ENCODE measurements at regions not wholly inside any gene's neighbourhood (a gene's known extent, or its start where the extent isn't known, plus 50 kb on each side); places are given as distances from the start of the nearest gene placed in this dataset.

DNA sequence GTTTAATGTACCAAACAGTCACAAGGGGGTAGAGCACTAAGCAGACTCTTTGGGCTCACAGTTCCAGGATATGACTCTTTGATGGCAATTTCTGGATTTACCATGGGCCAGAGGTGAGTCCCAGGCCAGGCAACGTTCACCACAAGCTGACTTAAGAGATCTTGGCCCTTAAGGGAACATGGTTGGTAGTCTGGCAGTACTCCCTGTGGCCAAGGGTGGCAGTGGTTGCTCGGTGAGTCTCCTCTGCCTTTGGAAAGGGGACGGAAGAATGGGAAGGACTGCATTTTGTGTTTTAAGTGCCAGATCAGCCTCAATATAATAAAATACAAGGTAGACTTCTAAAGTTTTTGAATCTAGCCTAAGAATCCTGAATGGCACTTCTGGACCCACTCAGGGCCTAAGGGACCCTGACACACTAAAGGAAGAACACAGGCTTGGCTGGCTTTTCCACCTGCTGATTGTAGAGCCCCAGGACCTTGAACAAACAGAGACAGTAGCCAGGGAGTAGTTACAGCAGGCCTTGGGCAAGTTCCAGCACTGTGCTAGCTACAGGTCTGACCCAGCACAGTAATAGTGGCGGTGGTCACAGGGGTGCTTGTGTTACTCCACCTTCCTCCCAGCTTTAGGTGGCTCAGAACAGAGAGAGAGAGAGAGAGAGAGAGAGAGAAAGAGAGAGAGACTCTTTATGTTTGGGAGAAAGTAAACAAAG lies 730.7 kb upstream of the ALCAM start:
- DNase-seq (ENCODE audit: low spot score) (no peak), ATAC-seq (no peak)

DNA sequence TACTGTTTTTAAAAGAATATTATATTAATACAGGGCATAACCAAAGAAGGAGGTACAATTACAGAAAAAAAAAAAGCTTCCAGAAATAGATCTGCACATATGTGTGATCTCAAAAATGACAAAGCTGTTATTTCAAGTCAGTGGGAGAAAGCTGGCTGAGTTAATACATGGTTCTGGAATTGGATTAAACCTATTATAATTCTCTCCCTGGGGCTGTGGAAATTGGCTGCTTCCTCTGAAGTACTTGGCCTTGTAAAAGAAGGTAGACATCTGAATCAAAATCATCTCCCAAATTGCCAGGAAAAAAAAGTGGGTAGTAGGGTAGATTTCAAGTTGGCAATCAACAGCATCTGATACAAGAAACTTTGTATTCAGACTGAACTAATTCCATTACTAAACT lies 723.9 kb upstream of the ALCAM start:
- DNase-seq (ENCODE audit: low spot score) (no peak), ATAC-seq (no peak)

DNA sequence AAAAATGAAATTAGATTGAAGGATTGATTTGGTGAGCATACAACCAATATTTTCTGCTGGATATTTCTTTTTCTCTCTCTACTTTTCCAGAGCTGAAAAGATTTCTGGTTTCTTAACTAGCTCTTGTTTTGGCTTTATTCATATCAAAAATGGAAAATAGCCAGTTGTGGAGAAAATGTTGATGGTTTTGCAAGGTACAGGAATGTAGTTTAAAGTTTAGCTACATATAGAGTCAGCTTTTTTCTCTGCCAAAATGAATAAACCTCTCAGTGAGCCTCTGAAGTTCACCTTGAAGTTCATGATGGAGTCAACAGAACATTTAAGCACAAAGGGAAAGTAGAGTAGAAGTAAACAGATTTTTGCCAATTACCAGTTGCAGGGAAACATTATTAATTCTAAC lies 720.5 kb upstream of the ALCAM start:
- DNase-seq (ENCODE audit: low spot score) = no peak

DNA sequence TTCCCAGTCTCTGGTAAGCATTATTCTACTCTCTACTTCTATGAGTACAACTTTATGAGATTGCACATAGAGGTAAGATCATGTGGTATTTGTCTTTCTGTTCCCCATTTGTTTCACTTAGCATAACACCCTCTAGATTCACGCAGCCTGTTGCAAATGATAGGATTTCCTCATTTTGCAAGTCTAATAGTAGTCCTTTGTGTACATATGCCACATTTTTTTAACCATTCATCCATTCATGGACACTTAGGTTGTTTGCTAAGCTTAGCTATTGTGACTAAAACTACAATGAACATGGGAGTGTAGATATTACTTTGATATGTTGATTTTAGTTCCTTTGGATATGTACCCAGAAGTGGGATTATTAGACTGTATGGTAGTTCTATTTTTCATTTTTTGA lies 717.9 kb upstream of the ALCAM start:
- ATAC-seq (no peak), DNase-seq (ENCODE audit: low spot score) (no peak)

More for the DNA sequence above, 720.5 kb upstream of the ALCAM start:
- no peak for ATAC-seq

- no peak for DNase-seq (ENCODE audit: low spot score)
- ATAC-seq = no peak
Observed at GRCh38 chr3:104669083-104669482, 697.6 kb upstream of the ALCAM start.

DNA sequence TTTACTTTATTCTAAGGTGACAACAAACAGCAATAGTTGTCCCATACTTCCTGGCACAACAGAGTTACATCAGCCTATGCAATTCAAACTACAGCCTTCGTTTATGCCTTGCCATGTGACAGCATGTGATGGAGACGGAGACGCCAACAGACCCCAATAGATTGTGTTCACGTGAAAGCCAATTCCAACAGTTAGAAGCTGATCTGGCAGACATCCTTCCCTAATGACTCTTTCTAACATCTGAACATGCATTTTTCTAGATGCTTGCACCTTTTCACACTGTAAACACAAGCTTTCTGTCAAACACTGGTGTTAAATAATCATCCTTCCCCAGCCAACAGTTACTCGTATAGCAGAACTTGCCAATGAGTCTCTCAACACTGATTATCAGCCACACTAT lies 694.4 kb upstream of the ALCAM start:
- ATAC-seq = no peak
- DNase-seq (ENCODE audit: low spot score) = no peak

DNA sequence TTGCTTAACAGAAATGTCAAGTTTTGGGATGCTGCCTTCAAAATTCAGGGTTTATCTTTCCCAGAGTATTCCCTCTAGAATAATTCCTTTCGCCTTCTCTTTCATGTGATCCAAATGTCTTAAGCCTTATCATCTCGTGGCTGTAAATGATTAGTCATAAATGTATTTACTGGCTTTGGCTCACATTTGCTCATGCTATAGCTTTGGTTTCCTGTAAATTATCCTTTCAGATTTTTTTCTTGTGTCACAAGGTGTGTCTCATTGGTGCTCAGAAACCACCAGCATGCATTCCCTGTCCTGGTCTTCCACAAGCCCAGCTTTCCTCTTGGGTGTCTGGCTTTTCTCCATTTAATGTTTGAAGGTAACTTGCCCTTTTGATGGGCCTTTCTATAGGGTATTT lies 692.7 kb upstream of the ALCAM start:
- ATAC-seq (no peak), DNase-seq (ENCODE audit: low spot score) (no peak)

DNA sequence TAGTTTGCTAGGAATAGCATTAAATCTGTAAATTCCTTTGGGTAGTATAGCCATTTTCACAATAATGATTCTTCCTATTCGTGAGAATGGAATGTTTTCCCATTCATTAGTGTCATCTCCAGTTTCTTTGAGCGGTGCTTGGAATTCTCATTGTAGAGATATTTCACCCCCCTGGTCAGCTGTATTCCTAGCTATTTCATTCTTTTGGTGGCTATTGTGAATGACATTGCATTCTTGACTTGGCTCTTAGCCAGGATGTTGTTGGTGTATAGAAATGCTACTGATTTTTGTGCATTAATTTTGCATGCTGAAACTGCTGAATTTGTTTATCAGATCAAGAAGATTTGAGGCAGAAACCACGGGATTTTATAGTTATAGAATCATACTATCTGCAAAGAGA lies 690.5 kb upstream of the ALCAM start:
- ATAC-seq (no peak), DNase-seq (ENCODE audit: low spot score) (no peak)

GRCh38 chr3:104677932-104678331 lies 688.8 kb upstream of the ALCAM start:
- DNase-seq (ENCODE audit: low spot score) = no peak
- no peak for ATAC-seq

DNA sequence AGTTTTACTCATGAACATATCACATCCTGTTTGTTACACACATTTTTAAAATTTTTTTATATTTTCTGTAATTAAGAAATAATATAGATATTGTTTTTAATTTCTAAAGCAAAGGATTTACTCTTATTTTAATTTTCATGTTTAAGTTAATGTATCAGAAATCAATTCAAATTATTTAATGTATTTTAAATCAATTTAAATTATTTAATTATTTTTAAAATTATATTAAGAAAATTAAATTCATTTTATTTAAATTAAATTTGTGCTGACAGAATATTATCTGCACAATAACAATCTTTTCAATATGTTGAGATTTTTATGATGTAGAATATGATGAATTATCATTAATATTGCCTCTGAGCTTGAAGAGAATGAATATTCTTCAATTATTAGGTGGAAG lies 681.2 kb upstream of the ALCAM start:
- DNase-seq (ENCODE audit: low spot score) = no peak
- no peak for ATAC-seq

DNA sequence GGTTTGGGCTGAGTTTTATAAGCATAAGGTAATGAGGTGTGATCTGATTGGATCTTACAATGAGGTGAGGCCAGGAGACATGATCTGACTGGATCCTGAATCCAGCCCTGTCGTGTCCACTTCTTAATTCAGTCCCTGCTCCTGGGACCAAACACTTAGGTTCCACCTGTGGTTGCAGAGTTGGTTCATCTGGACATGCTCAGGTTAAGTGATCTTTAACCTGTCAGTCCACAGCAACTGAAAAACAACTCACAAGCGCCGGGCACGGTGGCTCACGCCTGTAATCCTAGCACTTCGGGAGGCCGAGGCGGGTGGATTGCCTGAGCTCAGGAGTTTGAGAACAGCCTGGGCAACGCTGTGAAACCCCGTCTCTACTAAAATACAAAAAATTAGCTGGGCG lies 679.3 kb upstream of the ALCAM start:
- ATAC-seq = no peak
- no peak for DNase-seq (ENCODE audit: low spot score)

GRCh38 chr3:104696470-104696869 lies 670.2 kb upstream of the ALCAM start:
- ATAC-seq (no peak), DNase-seq (ENCODE audit: low spot score) (no peak)

DNA sequence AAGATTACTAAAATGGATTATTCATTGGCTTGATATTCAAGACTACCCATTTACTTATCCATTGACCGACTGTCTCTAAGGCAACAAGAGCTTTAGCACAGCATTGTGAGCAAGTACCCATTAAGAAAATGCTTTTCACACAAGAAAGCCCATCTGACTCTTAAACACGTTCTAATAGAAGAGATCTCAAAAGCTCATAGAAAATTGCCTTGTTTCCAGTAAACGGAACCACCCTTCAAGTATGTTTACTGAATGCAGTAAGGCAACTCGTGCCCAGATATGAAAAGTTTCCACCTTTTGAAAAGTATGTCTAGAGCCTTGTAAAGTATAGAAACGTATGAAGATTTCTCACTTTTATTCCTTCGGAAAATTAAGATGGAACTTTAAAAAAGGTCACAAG lies 655.3 kb upstream of the ALCAM start:
- ATAC-seq (no peak), DNase-seq (ENCODE audit: low spot score) (no peak)

- DNase-seq (ENCODE audit: low spot score) = no peak
- ATAC-seq = no peak
Observed at GRCh38 chr3:104715972-104716371, 650.7 kb upstream of the ALCAM start.

- no peak for DNase-seq (ENCODE audit: low spot score)
- ATAC-seq = no peak
Observed at GRCh38 chr3:104717828-104718196, 648.9 kb upstream of the ALCAM start.

GRCh38 chr3:104723000-104723399 lies 643.7 kb upstream of the ALCAM start:
- ATAC-seq = no peak

DNA sequence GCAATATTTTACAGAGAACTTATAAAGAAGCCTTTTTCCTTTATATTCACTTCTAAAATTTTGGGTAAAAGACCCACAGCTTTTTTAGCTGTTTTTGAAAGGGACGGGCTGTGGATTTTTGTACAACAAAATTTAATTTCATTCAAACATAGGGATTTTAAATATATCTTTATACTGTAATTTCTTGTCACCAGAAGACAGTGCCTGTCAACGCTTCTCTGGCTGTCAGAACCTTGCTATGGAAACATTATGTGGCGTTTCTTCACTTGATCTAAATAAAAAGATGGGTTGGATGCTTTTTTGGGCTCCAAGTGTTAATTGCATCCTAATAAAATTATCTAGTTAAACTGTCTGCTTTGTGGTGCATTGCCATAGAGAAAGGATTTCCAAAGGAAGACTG lies 635.6 kb upstream of the ALCAM start:
- DNase-seq (ENCODE audit: low spot score) = no peak
- ATAC-seq = no peak

More at GRCh38 chr3:104723000-104723399, 643.7 kb upstream of the ALCAM start:
- DNase-seq (ENCODE audit: low spot score) = no peak

GRCh38 chr3:104734627-104735026 lies 632.1 kb upstream of the ALCAM start:
- DNase-seq (ENCODE audit: low spot score) = no peak
- ATAC-seq = no peak

DNA sequence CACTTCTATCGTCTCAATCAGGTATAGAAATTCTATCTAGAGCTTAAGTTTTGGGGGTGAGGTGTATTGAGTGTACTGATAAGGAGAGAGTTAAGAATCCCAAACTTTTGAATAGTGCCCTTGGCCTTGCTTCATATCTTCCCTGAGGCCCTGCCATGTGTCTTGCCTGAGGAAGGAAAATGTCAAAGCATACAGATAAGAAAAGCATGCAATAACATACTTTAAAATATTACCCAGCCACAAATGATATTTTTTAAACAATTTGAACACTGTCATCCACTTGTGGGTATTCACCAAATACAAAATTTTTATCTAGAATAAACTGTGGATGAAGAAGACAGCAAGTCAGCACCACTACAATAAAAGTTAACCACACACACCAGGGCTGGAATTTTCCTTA lies 631.0 kb upstream of the ALCAM start:
- no peak for ATAC-seq
- DNase-seq (ENCODE audit: low spot score) = no peak

GRCh38 chr3:104738271-104738670 lies 628.4 kb upstream of the ALCAM start:
- ATAC-seq = no peak

DNA sequence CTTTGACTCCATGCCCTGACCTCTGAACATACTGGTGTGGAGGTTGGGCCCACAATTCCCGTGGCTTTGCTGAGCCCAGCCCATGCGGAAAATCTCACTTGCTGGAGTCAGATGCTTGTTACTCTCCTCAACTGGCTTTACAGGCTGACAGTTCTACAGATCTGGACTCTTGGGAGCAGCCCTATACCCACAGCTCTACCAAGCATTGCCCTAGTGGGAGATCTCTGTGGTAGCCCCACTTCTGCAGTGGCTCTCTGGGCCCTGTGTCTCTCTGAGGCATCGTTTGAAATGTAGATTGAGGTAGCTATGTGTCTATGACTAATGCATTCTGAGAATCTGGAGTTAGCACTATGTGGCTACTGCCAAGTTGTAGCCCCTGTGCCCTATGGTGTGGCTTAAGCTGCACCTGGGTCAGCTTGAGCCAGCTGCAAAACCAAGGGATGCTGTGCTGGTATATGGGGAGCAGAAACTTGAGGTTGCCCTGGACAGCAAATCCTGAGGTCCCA lies 625.8 kb upstream of the ALCAM start:
- no peak for DNase-seq (ENCODE audit: low spot score)
- no peak for ATAC-seq

More at GRCh38 chr3:104738271-104738670, 628.4 kb upstream of the ALCAM start:
- no peak for DNase-seq (ENCODE audit: low spot score)

GRCh38 chr3:104742044-104742443 lies 624.7 kb upstream of the ALCAM start:
- ATAC-seq (no peak), DNase-seq (ENCODE audit: low spot score) (no peak)

GRCh38 chr3:104745313-104745712 lies 621.4 kb upstream of the ALCAM start:
- ATAC-seq (no peak), DNase-seq (ENCODE audit: low spot score) (no peak)

Measured in left lobe of liver (tissue), 2 donors.